NCI-H1694 treated with DMSO at 0.1 percent for 48 hours (cell line): ENCODE measurements at regions not wholly inside any gene's neighbourhood (a gene's known extent, or its start where the extent isn't known, plus 50 kb on each side); places are given as distances from the start of the nearest gene placed in this dataset.

Source experiments
- DNase-seq: peaks from one replicate; lab custom pipeline; 2025; lab: John Stamatoyannopoulos, UW

GRCh38 chr16:65794973-65795372, 571.5 kb upstream of the CDH5 start:
- DNase-seq = no peak

- DNase-seq = no peak
Measured at GRCh38 chr16:65793781-65794180, 572.7 kb upstream of the CDH5 start.

- DNase-seq = no peak
Measured at GRCh38 chr16:65790768-65791167, 575.7 kb upstream of the CDH5 start.

GRCh38 chr16:65789161-65789945, 577.1 kb upstream of the CDH5 start:
- no peak for DNase-seq

- DNase-seq = no peak
Measured at GRCh38 chr16:65788434-65789140, 577.9 kb upstream of the CDH5 start.

GRCh38 chr16:65787921-65788320, 578.6 kb upstream of the CDH5 start:
- no peak for DNase-seq

GRCh38 chr16:65786916-65787315, 579.6 kb upstream of the CDH5 start:
- DNase-seq = no peak

- DNase-seq = no peak
Measured at GRCh38 chr16:65783709-65784474, 582.6 kb upstream of the CDH5 start.

- DNase-seq = no peak
Measured at GRCh38 chr16:65782611-65783600, 583.6 kb upstream of the CDH5 start.

- DNase-seq = no peak
Measured at GRCh38 chr16:65781855-65782254, 584.6 kb upstream of the CDH5 start.

- DNase-seq = no peak
Measured at GRCh38 chr16:65781363-65781762, 585.1 kb upstream of the CDH5 start.

- no peak for DNase-seq
Measured at GRCh38 chr16:65779201-65779600, 587.3 kb upstream of the CDH5 start.

- DNase-seq = no peak
Measured at GRCh38 chr16:65776639-65777183, 589.8 kb upstream of the CDH5 start.

- DNase-seq = no peak
Measured at GRCh38 chr16:65775829-65776228, 590.7 kb upstream of the CDH5 start.

- DNase-seq = no peak
Measured at GRCh38 chr16:65774350-65774749, 592.1 kb upstream of the CDH5 start.

- no peak for DNase-seq
Measured at GRCh38 chr16:65773301-65773874, 593.1 kb upstream of the CDH5 start.

GRCh38 chr16:65772134-65772732, 594.3 kb upstream of the CDH5 start:
- DNase-seq = no peak

GRCh38 chr16:65771707-65772106, 594.8 kb upstream of the CDH5 start:
- DNase-seq = no peak

- DNase-seq = no peak
Measured at GRCh38 chr16:65770752-65771151, 595.7 kb upstream of the CDH5 start.

GRCh38 chr16:65769776-65770438, 596.6 kb upstream of the CDH5 start:
- no peak for DNase-seq
